BE2C (cell line): ENCODE measurements at regions not wholly inside any gene's neighbourhood (a gene's known extent, or its start where the extent isn't known, plus 50 kb on each side); places are given as distances from the start of the nearest gene placed in this dataset.

Experiments
- DNase-seq: peaks from one replicate; pipeline ENCODE4 v3.0.0-alpha.2; 2020
- H3K27me3 ChIP-seq: fragments of 250-450 bp; sonication (Bioruptor Pico); 2 replicates; pipeline ENCODE4 v1.5.1; 2020; ENCODE audit warnings: mild to moderate bottlenecking
- H3K36me3 ChIP-seq: fragments of 250-450 bp; sonication (Bioruptor Pico); 2 replicates; pipeline ENCODE4 v1.5.1; 2020; ENCODE audit warnings: mild to moderate bottlenecking
- H3K4me1 ChIP-seq: fragments of 250-450 bp; sonication (Bioruptor Pico); 2 replicates; pipeline ENCODE4 v1.5.1; 2020
- H3K4me3 ChIP-seq: 2 replicates; pipeline ENCODE4 v1.5.1; 2011; ENCODE audit warnings: low read depth, low read length
- H3K9me3 ChIP-seq: fragments of 250-450 bp; sonication (Bioruptor Pico); 2 replicates; pipeline ENCODE4 v1.5.1; 2020
- TF ChIP-seq, protein P1 (sequence below): IDR thresholded peaks from 2 replicates; pipeline ENCODE4 v1.5.1; 2012; ENCODE audit warnings: mild to moderate bottlenecking, low read depth, low read length

- TF ChIP-seq, protein P1, sequence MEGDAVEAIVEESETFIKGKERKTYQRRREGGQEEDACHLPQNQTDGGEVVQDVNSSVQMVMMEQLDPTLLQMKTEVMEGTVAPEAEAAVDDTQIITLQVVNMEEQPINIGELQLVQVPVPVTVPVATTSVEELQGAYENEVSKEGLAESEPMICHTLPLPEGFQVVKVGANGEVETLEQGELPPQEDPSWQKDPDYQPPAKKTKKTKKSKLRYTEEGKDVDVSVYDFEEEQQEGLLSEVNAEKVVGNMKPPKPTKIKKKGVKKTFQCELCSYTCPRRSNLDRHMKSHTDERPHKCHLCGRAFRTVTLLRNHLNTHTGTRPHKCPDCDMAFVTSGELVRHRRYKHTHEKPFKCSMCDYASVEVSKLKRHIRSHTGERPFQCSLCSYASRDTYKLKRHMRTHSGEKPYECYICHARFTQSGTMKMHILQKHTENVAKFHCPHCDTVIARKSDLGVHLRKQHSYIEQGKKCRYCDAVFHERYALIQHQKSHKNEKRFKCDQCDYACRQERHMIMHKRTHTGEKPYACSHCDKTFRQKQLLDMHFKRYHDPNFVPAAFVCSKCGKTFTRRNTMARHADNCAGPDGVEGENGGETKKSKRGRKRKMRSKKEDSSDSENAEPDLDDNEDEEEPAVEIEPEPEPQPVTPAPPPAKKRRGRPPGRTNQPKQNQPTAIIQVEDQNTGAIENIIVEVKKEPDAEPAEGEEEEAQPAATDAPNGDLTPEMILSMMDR: no peak
- no peaks in the 10 kb centered on the region for H3K36me3 ChIP-seq
- no peaks in the 10 kb centered on the region for H3K4me1 ChIP-seq
- H3K9me3 ChIP-seq: no peaks in the 10 kb centered on the region
- no peak overlapping the region for H3K4me3 ChIP-seq
- no peaks in the 10 kb centered on the region for H3K27me3 ChIP-seq
- no peak for DNase-seq
Observed at GRCh38 chr4:152240232-152240631, 295.7 kb downstream of the FBXW7 start.

- Histone ChIP-seq H3K9me3 (no peaks in the 10 kb centered on the region), H3K4me1 (no peaks in the 10 kb centered on the region), H3K4me3 (no peak overlapping the region), H3K36me3 (no peaks in the 10 kb centered on the region), H3K27me3 (no peaks in the 10 kb centered on the region)
- TF ChIP-seq, protein P1: no peak
- no peak for DNase-seq
Observed at GRCh38 chr4:152239216-152239615, 296.7 kb downstream of the FBXW7 start.

DNA sequence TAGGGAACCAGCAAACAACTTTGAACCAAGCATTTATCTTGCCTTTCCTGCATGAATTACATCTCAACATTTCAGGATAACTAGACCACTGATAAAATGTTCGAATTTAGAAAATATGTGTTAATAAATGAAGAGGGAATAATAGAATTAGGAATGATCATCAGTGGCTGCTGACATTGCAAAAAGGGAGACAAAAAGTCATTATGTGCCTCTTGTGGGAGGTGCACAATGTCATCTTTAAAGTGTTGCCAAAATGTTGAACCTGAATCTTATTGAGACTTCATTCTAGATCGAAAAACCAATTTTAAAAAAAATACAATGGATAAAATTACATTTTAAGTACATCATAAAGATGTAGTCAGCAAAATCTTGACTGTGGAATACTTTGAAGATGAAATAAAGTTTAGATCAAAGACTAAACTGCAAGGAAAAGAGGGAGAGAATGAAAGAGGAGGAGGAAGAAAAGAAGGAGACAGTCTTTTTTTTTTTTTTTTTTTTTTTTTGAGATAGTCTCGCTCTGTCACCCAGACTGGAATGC, 299.3 kb downstream of the FBXW7 start:
- no peaks in the 10 kb centered on the region for H3K9me3 ChIP-seq
- no peaks in the 10 kb centered on the region for H3K4me1 ChIP-seq
- H3K36me3 ChIP-seq: no peaks in the 10 kb centered on the region
- TF ChIP-seq, protein P1: no peak
- DNase-seq: no peak
- H3K4me3 ChIP-seq: no peak overlapping the region
- H3K27me3 ChIP-seq: no peaks in the 10 kb centered on the region

GRCh38 chr4:152235718-152236117, 300.2 kb downstream of the FBXW7 start:
- Histone ChIP-seq H3K9me3 (no peaks in the 10 kb centered on the region), H3K27me3 (no peaks in the 10 kb centered on the region), H3K4me1 (no peaks in the 10 kb centered on the region), H3K36me3 (no peaks in the 10 kb centered on the region), H3K4me3 (no peak overlapping the region)
- TF ChIP-seq, protein P1: no peak
- no peak for DNase-seq

- no peaks in the 10 kb centered on the region for H3K36me3 ChIP-seq
- H3K27me3 ChIP-seq: no peaks in the 10 kb centered on the region
- no peak overlapping the region for H3K4me3 ChIP-seq
- no peak for DNase-seq
- no peaks in the 10 kb centered on the region for H3K9me3 ChIP-seq
- H3K4me1 ChIP-seq: no peaks in the 10 kb centered on the region
- TF ChIP-seq, protein P1: no peak
Observed at GRCh38 chr4:152234571-152234970, 301.3 kb downstream of the FBXW7 start.

DNA sequence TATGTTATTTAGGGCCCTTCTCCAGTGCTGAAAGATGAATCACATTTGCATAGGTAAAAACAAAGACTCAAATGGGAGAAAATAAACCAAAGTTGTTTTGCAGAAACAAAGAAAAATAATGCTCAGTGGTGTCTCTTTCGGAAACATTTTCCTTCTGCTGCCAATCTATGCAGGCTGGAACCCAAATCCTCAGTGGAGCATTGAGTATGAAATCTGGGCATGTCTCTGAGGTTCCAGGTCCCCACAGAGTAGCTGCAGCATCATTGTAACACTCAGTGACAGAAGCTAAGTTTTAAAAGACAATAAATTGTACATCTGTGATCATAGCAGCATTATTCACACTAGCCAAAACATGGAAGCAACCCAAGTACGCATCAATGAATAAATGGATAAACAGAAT, 303.6 kb downstream of the FBXW7 start:
- Histone ChIP-seq H3K36me3 (no peaks in the 10 kb centered on the region), H3K4me1 (no peaks in the 10 kb centered on the region), H3K4me3 (no peak overlapping the region), H3K9me3 (no peaks in the 10 kb centered on the region), H3K27me3 (no peaks in the 10 kb centered on the region)
- TF ChIP-seq, protein P1: no peak
- DNase-seq: no peak
